Central memory CD8-positive, alpha-beta T cell (primary cell): ENCODE measurements at regions not wholly inside any gene's neighbourhood (a gene's known extent, or its start where the extent isn't known, plus 50 kb on each side); places are given as distances from the start of the nearest gene placed in this dataset.
A peak's percentile ranks its signal among the peaks of the same experiment; 100 is the strongest.

Source experiments
- ATAC-seq: fragments of 150-1000 bp; cut with Tn5 transposase; replicated peaks from 2 replicates; pipeline ENCODE4 v1.10.0; 2022; ENCODE audit warnings: mild to moderate bottlenecking, moderate FRiP score, moderate number of reproducible peaks; ENCODE audit not compliant: poor library complexity, severe bottlenecking; ENCODE audit errors: extremely low read depth
- DNase-seq, 2 donors: peaks; one replicate each; pipeline ENCODE4 v3.0.0; 2021; ENCODE audit warnings: low spot score in 2 of 2
- H3K27ac Mint-ChIP-seq: one replicate; pipeline ENCODE4 v1.8.0; 2022; ENCODE audit warnings: low read depth, mild to moderate bottlenecking, moderate library complexity, mixed read lengths
- H3K27me3 Mint-ChIP-seq: one replicate; pipeline ENCODE4 v1.8.0; 2022; ENCODE audit warnings: mixed read lengths
- H3K36me3 Mint-ChIP-seq: one replicate; pipeline ENCODE4 v1.8.0; 2022; ENCODE audit warnings: mild to moderate bottlenecking, moderate library complexity, mixed read lengths; ENCODE audit not compliant: insufficient read depth
- H3K4me1 Mint-ChIP-seq: one replicate; pipeline ENCODE4 v1.8.0; 2022; ENCODE audit warnings: mixed read lengths
- H3K4me3 Mint-ChIP-seq: one replicate; pipeline ENCODE4 v1.8.0; 2022; ENCODE audit warnings: mild to moderate bottlenecking, moderate library complexity, mixed read lengths
- H3K9me3 Mint-ChIP-seq: one replicate; pipeline ENCODE4 v1.8.0; 2022; ENCODE audit warnings: mixed read lengths

DNA sequence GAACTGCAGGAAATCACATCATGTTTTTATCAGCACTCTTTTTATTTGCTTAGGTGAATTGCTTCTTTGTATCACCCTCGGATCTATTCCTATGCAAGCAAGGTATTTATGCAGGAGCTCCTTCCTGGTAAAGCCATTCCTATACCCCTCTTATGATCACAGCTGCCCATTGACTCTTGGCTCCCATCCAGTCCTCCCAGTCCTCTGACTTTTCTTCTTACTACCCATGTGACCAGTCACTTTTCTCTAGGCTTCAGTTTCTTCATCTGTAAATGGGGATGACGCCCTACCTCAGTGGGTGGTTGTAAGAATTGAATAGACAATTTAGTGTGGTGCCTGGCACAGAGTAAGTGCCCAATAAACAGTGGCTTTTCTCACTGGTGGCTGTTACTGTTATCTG is 144.9 kb downstream of the FHIP1A start:
- Mint-ChIP-seq H3K27ac (no peak overlapping the region), H3K9me3 (peaks cover 3% of the 10 kb centered on the region), H3K4me3 (no peak overlapping the region), H3K36me3 (no peaks in the 10 kb centered on the region), H3K27me3 (peaks cover 46% of the 10 kb centered on the region), H3K4me1 (no peaks in the 10 kb centered on the region)
- ATAC-seq, result no peak
- no peak for DNase-seq

- Mint-ChIP-seq H3K4me1 (no peaks in the 10 kb centered on the region), H3K27ac (no peak overlapping the region), H3K36me3 (no peaks in the 10 kb centered on the region), H3K4me3 (no peak overlapping the region), H3K9me3 (no peaks in the 10 kb centered on the region), H3K27me3 (peaks cover 46% of the 10 kb centered on the region)
- ATAC-seq, result no peak
- DNase-seq, result no peak
These were observed 146.4 kb downstream of the FHIP1A start for GRCh38 chr4:151555151-151555945.

DNA sequence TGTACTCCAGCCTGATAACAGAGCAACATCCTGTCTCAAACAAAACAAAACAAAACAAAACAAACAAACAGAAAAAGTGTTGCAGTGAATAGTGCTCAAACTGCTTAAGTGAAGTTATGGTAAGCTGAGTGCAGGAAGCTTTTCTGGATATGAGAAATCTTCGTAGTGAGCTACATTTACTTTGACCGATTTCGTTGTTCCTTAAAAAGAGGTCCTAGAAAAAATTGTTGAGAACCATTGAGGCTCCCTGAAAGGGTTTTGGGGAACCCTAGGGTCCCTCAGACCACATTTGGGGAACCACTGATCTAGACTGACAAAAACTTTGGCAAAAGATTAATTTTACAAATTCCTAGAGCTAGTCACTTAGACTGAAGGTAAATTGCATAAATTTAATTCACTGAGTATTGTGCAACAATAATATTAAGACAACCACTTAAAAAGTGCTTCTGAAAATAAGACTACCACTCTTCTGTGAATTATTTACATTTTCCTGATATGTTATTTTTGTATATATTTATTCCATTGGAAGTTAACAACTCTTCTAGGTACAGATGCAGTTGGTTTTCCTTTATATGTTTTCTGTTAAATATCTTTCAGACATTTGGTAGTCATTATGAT is 149.6 kb downstream of the FHIP1A start:
- Mint-ChIP-seq H3K36me3 (no peaks in the 10 kb centered on the region), H3K4me1 (no peaks in the 10 kb centered on the region), H3K27ac (no peak overlapping the region), H3K27me3 (peaks cover 63% of the 10 kb centered on the region), H3K9me3 (no peaks in the 10 kb centered on the region), H3K4me3 (no peak overlapping the region)
- no peak for DNase-seq
- no peak for ATAC-seq

- H3K4me3 Mint-ChIP-seq, result no peak overlapping the region
- H3K4me1 Mint-ChIP-seq, result no peaks in the 10 kb centered on the region
- H3K27me3 Mint-ChIP-seq, result peaks cover 68% of the 10 kb centered on the region
These were observed 150.6 kb downstream of the FHIP1A start for GRCh38 chr4:151559595-151559994.

DNA sequence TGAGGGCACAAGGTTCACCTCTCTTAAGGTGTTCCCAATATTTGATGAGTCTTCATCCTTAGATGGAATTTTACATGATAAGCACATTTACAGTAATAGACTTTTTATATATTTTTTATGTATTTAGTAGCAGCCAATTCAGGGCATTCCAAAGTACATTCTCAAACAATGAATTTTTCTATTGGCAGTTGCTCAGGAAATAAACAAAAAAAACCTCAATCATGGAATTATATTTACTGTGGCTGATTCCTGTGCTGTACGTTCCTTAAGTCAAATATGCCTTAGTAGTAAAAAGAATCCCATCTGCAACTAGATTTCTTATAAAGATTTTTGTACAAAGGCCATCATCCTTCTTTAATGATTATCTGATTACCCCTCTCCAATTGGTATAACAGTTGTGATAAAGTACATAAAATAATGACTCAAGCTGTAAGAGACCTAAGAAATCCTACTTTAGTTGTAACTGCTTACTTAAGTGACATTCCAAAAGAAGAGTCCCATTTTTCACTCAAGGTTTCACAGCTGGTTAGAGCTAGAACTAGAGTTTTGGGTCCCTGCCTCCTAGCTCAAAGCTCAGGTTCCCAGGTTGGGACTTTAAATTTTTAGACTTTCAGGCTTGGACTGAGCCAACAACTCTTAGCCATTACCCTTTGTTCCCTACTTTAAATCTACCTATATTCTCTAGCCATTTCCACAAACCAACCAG is 152.7 kb downstream of the FHIP1A start:
- Mint-ChIP-seq H3K4me3 (no peak overlapping the region), H3K27ac (no peak overlapping the region), H3K9me3 (no peaks in the 10 kb centered on the region), H3K27me3 (peaks cover 68% of the 10 kb centered on the region), H3K36me3 (no peaks in the 10 kb centered on the region), H3K4me1 (no peaks in the 10 kb centered on the region)
- no peak for DNase-seq
- ATAC-seq, result no peak

More at GRCh38 chr4:151559595-151559994, 150.6 kb downstream of the FHIP1A start:
- no peak for DNase-seq
- no peak overlapping the region for H3K27ac Mint-ChIP-seq
- no peaks in the 10 kb centered on the region for H3K9me3 Mint-ChIP-seq
- no peak for ATAC-seq
- no peaks in the 10 kb centered on the region for H3K36me3 Mint-ChIP-seq

- H3K36me3 Mint-ChIP-seq, result no peaks in the 10 kb centered on the region
- no peak overlapping the region for H3K27ac Mint-ChIP-seq
- H3K4me1 Mint-ChIP-seq, result no peaks in the 10 kb centered on the region
- no peak for ATAC-seq
- no peaks in the 10 kb centered on the region for H3K9me3 Mint-ChIP-seq
- H3K27me3 Mint-ChIP-seq, result peaks cover 67% of the 10 kb centered on the region
- DNase-seq, result no peak
- H3K4me3 Mint-ChIP-seq, result no peak overlapping the region
These were observed 154.2 kb downstream of the FHIP1A start for GRCh38 chr4:151563194-151563593.

- Mint-ChIP-seq H3K4me1 (no peaks in the 10 kb centered on the region), H3K4me3 (no peak overlapping the region)
These were observed 155.3 kb downstream of the FHIP1A start for GRCh38 chr4:151564321-151564720.

GRCh38 chr4:151565583-151565982 is 156.6 kb downstream of the FHIP1A start:
- DNase-seq (no peak), ATAC-seq (no peak)
- Mint-ChIP-seq H3K4me1 (no peaks in the 10 kb centered on the region), H3K27me3 (peaks cover 87% of the 10 kb centered on the region), H3K9me3 (no peaks in the 10 kb centered on the region), H3K36me3 (no peaks in the 10 kb centered on the region), H3K4me3 (no peak overlapping the region), H3K27ac (no peak overlapping the region)

More at GRCh38 chr4:151564321-151564720, 155.3 kb downstream of the FHIP1A start:
- ATAC-seq (no peak), DNase-seq (no peak)
- no peak overlapping the region for H3K27ac Mint-ChIP-seq
- H3K36me3 Mint-ChIP-seq, result no peaks in the 10 kb centered on the region
- H3K27me3 Mint-ChIP-seq, result peaks cover 77% of the 10 kb centered on the region
- H3K9me3 Mint-ChIP-seq, result no peaks in the 10 kb centered on the region

GRCh38 chr4:151566053-151566452 is 157.1 kb downstream of the FHIP1A start:
- H3K27me3 Mint-ChIP-seq, result peaks cover 87% of the 10 kb centered on the region

GRCh38 chr4:151567056-151567455 is 158.1 kb downstream of the FHIP1A start:
- Mint-ChIP-seq H3K4me1 (no peaks in the 10 kb centered on the region), H3K27me3 (peaks cover 79% of the 10 kb centered on the region), H3K9me3 (no peaks in the 10 kb centered on the region), H3K4me3 (no peak overlapping the region), H3K27ac (no peak overlapping the region), H3K36me3 (no peaks in the 10 kb centered on the region)
- peak; percentile 24 for ATAC-seq
- DNase-seq, result no peak

More at GRCh38 chr4:151566053-151566452, 157.1 kb downstream of the FHIP1A start:
- Mint-ChIP-seq H3K27ac (no peak overlapping the region), H3K4me3 (no peak overlapping the region), H3K4me1 (no peaks in the 10 kb centered on the region), H3K9me3 (no peaks in the 10 kb centered on the region), H3K36me3 (no peaks in the 10 kb centered on the region)
- DNase-seq, result no peak
- no peak for ATAC-seq

DNA sequence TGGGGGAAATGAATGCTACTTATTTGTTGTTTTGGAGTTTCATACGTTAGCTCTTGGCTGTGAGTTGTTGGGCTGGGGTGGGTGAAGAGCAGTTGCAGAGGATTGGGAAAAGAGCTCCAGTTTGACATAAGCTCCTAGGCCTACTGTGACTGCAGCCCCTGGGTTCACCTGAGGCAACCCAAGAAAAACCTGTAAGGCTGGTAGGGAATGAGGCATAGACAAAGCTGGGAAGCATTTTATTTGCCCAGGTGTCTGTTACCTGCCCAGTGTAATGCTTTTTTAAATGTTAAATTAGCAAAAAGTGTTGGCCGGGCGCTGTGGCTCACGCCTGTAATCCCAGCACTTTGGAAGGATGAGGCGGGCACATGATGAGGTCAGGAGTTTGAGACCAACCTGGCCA is 160.0 kb downstream of the FHIP1A start:
- Mint-ChIP-seq H3K4me1 (no peaks in the 10 kb centered on the region), H3K4me3 (no peak overlapping the region), H3K27me3 (peaks cover 68% of the 10 kb centered on the region), H3K9me3 (no peaks in the 10 kb centered on the region), H3K36me3 (no peaks in the 10 kb centered on the region), H3K27ac (no peak overlapping the region)
- ATAC-seq (no peak), DNase-seq (no peak)

DNA sequence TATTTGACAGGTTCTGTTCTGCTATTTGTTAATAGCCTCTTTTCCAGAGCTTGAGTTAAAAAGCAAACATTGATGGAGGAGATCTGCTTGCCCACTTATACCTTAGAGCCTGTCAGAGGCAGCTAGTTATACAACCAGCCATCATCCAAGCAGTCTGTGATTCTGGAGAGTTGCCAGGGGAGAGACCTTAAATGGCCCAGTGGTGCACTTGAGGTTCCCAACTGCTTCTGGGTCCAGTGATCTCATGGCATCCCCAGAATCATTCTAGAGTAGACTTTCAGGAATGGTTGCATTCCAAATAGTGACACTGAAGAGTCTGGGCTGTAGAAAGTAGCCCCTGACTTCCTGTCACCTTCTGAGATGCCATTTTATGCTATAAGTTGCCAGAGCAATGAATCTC is 160.7 kb downstream of the FHIP1A start:
- Mint-ChIP-seq H3K4me1 (no peaks in the 10 kb centered on the region), H3K9me3 (no peaks in the 10 kb centered on the region), H3K27me3 (peaks cover 63% of the 10 kb centered on the region), H3K36me3 (no peaks in the 10 kb centered on the region), H3K27ac (no peak overlapping the region), H3K4me3 (no peak overlapping the region)
- no peak for DNase-seq
- ATAC-seq, result no peak

GRCh38 chr4:151573474-151573873 is 164.5 kb downstream of the FHIP1A start:
- DNase-seq (no peak), ATAC-seq (no peak)
- H3K27me3 Mint-ChIP-seq, result peaks cover 33% of the 10 kb centered on the region
- no peak overlapping the region for H3K27ac Mint-ChIP-seq
- no peak overlapping the region for H3K4me3 Mint-ChIP-seq
- H3K4me1 Mint-ChIP-seq, result no peaks in the 10 kb centered on the region
- no peaks in the 10 kb centered on the region for H3K9me3 Mint-ChIP-seq
- no peaks in the 10 kb centered on the region for H3K36me3 Mint-ChIP-seq
